Naive thymus-derived CD4-positive, alpha-beta T cell (primary cell): ENCODE measurements at regions not wholly inside any gene's neighbourhood (a gene's known extent, or its start where the extent isn't known, plus 50 kb on each side); places are given as distances from the start of the nearest gene placed in this dataset.

Experiments
- ATAC-seq: fragments of 150-1000 bp; cut with Tn5 transposase; 2 replicates; pipeline ENCODE4 v1.10.0; 2021; ENCODE audit warnings: mild to moderate bottlenecking, moderate library complexity
- CTCF ChIA-PET: fragments of 350-600 bp; sonication (Branson Sonifier 250); formaldehyde crosslinking; loops from one replicate; lab custom pipeline; 2021; ENCODE audit warnings: antibody characterized with exemption; lab: Charles Lee
- POLR2A ChIA-PET: fragments of 350-600 bp; sonication (Branson Sonifier 250); formaldehyde crosslinking; loops from one replicate; lab custom pipeline; 2021; ENCODE audit warnings: antibody characterized with exemption, inconsistent platforms; lab: Charles Lee
- DNase-seq, 9 donors: peaks; one replicate each; pipeline versions ENCODE4 v3.0.0 to v3.0.0-alpha.2; 2020 to 2022; ENCODE audit warnings: mixed read lengths in 1 of 9
- H3K27ac ChIP-seq: one replicate; pipeline ENCODE4 v1.7.0; 2013; ENCODE audit warnings: mild to moderate bottlenecking, low read depth, low read length, moderate library complexity
- H3K27me3 ChIP-seq, 2 donors: one replicate each; pipeline ENCODE4 v1.7.0; 2013; ENCODE audit warnings: low read length in 2 of 2, mild to moderate bottlenecking in 2 of 2, moderate library complexity in 2 of 2; ENCODE audit not compliant: control insufficient read depth in 2 of 2, insufficient read depth in 2 of 2
- H3K36me3 ChIP-seq, 3 experiments: 1 replicate in 2 of 3; 2 replicates in 1 of 3; pipeline ENCODE4 v1.7.0; 2013; ENCODE audit warnings: low read length in 3 of 3, mild to moderate bottlenecking in 3 of 3, moderate library complexity in 1 of 3; ENCODE audit not compliant: insufficient read depth in 3 of 3, control insufficient read depth in 2 of 3
- H3K4me1 ChIP-seq, 2 donors: one replicate each; pipeline ENCODE4 v1.7.0; 2013; ENCODE audit warnings: low read length in 2 of 2, mild to moderate bottlenecking in 2 of 2, moderate library complexity in 1 of 2; ENCODE audit not compliant: control insufficient read depth in 2 of 2, insufficient read depth in 2 of 2
- H3K4me3 ChIP-seq: 2 replicates; pipeline ENCODE4 v1.7.0; 2013; ENCODE audit warnings: mild to moderate bottlenecking, low read length
- H3K9me3 ChIP-seq, 3 experiments: 1 replicate in 2 of 3; 2 replicates in 1 of 3; pipeline ENCODE4 v1.7.0; 2013; ENCODE audit warnings: low read length in 3 of 3; ENCODE audit not compliant: control insufficient read depth in 2 of 3
- H3K27ac Mint-ChIP-seq, 9 donors: one replicate each; pipeline ENCODE4 v1.8.0; 2020 to 2022; ENCODE audit warnings: mixed read lengths in 9 of 9, mild to moderate bottlenecking in 8 of 9, moderate library complexity in 5 of 9, inconsistent platforms in 2 of 9
- H3K27me3 Mint-ChIP-seq, 5 donors: one replicate each; pipeline ENCODE4 v1.8.0; 2021 to 2022; ENCODE audit warnings: mixed read lengths in 5 of 5, mild to moderate bottlenecking in 1 of 5
- H3K36me3 Mint-ChIP-seq, 5 donors: one replicate each; pipeline ENCODE4 v1.8.0; 2020 to 2022; ENCODE audit warnings: mixed read lengths in 5 of 5, mild to moderate bottlenecking in 3 of 5, inconsistent platforms in 1 of 5
- H3K4me1 Mint-ChIP-seq, 7 donors: one replicate each; pipeline ENCODE4 v1.8.0; 2020 to 2022; ENCODE audit warnings: mixed read lengths in 7 of 7, mild to moderate bottlenecking in 3 of 7, inconsistent platforms in 1 of 7
- H3K4me3 Mint-ChIP-seq, 10 donors: one replicate each; pipeline ENCODE4 v1.8.0; 2020 to 2022; ENCODE audit warnings: mild to moderate bottlenecking in 10 of 10, mixed read lengths in 10 of 10, moderate library complexity in 6 of 10, inconsistent platforms in 2 of 10
- H3K9me3 Mint-ChIP-seq, 11 donors: one replicate each; pipeline ENCODE4 v1.8.0; 2020 to 2022; ENCODE audit warnings: mixed read lengths in 11 of 11, mild to moderate bottlenecking in 4 of 11, inconsistent platforms in 1 of 11, moderate library complexity in 1 of 11
- intact Hi-C, 2 donors: fragments of 100-400 bp; cut with micrococcal nuclease; formaldehyde crosslinking; loops; one replicate each; pipeline ENCODE4 v1.15.1; 2023

DNA sequence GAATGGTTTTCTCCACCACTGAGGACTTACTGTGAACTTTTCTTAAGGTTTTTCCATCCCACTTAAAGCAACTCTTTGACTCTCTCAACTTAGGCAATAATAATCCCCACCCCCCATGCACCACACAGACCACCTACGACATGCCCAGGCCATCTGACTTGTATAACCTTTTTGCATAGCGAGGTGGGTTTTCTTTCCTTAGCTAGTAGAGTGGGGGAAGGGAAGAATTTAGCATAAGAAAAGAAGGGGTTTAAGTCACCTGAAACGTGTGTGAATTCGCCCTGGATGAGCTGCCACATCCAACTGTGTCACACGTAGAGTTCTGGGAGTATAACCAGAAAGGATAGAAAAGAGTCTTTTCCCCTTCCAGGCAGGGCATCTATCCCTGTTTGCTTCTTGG, 262.7 kb downstream of the YTHDC2 start:
- Mint-ChIP-seq H3K27me3 (peaks cover 0 to 12% (median 9%) of the 10 kb centered on the region in 5 donors), H3K4me3 (no peak overlapping the region), H3K27ac (no peak overlapping the region), H3K9me3 (peaks cover 0 to 5% (median 0%) of the 10 kb centered on the region in 11 donors), H3K4me1 (no peaks in the 10 kb centered on the region), H3K36me3 (no peaks in the 10 kb centered on the region)
- POLR2A ChIA-PET, result no interaction called here
- no peak overlapping the region for H3K4me3 ChIP-seq
- no peaks in the 10 kb centered on the region for H3K9me3 ChIP-seq
- intact Hi-C loops, result no loop called here
- CTCF ChIA-PET, result no interaction called here
- no peaks in the 10 kb centered on the region for H3K36me3 ChIP-seq
- no peak overlapping the region for H3K27ac ChIP-seq
- H3K27me3 ChIP-seq, result no peaks in the 10 kb centered on the region
- H3K4me1 ChIP-seq, result no peaks in the 10 kb centered on the region
- ATAC-seq (no peak), DNase-seq (no peak)

DNA sequence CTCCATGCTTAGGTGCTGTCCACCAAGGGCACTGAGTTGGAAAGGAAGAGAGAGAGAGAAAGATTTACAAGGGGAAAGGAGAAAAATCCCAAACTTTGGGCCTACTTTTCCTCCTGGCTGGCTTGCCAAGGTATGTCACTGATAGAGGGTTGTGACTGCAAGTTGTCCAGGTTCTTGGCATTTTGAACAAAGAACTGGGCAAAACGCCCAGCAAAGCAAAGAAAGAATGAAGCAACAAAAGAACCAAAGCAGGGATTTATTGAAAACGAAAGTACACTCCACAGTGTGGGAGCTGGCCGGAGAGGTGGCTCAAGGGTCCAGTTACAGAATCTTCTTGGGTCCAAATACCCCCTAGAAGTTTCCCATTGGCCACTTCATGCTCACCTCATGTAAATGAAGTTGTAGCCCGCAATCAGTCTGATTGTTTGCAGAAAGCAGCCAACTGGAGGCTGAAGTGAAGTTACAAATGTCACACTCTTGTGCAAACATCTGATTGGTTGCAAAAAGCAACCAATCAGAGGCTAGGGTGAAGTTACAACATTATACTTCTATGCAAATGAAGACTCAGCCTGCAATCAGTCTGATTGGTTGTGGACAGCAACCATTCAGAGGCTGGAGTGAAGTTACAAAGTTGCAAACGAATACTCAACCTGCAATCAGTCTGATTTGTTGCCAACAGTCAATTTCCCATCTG, 263.5 kb downstream of the YTHDC2 start:
- ChIA-PET POLR2A (no interaction called here), CTCF (no interaction called here)
- Histone ChIP-seq H3K27me3 (no peaks in the 10 kb centered on the region), H3K9me3 (no peaks in the 10 kb centered on the region), H3K4me1 (no peaks in the 10 kb centered on the region), H3K27ac (no peak overlapping the region), H3K36me3 (no peaks in the 10 kb centered on the region), H3K4me3 (no peak overlapping the region)
- no peaks in the 10 kb centered on the region for H3K4me1 Mint-ChIP-seq
- no peak overlapping the region for H3K4me3 Mint-ChIP-seq
- H3K27me3 Mint-ChIP-seq, result peaks cover 0 to 12% (median 9%) of the 10 kb centered on the region in 5 donors
- H3K27ac Mint-ChIP-seq, result no peak overlapping the region
- DNase-seq (no peak), ATAC-seq (no peak)
- intact Hi-C loops, result no loop called here
- peaks cover 0 to 5% (median 0%) of the 10 kb centered on the region in 11 donors for H3K9me3 Mint-ChIP-seq
- no peaks in the 10 kb centered on the region for H3K36me3 Mint-ChIP-seq

- Mint-ChIP-seq H3K27me3 (peaks cover 0 to 12% (median 9%) of the 10 kb centered on the region in 5 donors), H3K4me1 (no peaks in the 10 kb centered on the region), H3K9me3 (peaks cover 0 to 5% (median 0%) of the 10 kb centered on the region in 11 donors), H3K27ac (no peak overlapping the region), H3K4me3 (no peak overlapping the region), H3K36me3 (no peaks in the 10 kb centered on the region)
- Histone ChIP-seq H3K27ac (no peak overlapping the region), H3K4me1 (no peaks in the 10 kb centered on the region), H3K27me3 (no peaks in the 10 kb centered on the region), H3K4me3 (no peak overlapping the region), H3K36me3 (no peaks in the 10 kb centered on the region), H3K9me3 (no peaks in the 10 kb centered on the region)
- ChIA-PET POLR2A (no interaction called here), CTCF (no interaction called here)
- ATAC-seq (no peak), DNase-seq (no peak)
- intact Hi-C loops, result no loop called here
These were observed 264.7 kb downstream of the YTHDC2 start for GRCh38 chr5:113778147-113778546.

GRCh38 chr5:113788141-113788655, 274.7 kb downstream of the YTHDC2 start:
- Histone ChIP-seq H3K27me3 (no peaks in the 10 kb centered on the region), H3K4me3 (no peak overlapping the region), H3K4me1 (no peaks in the 10 kb centered on the region), H3K36me3 (no peaks in the 10 kb centered on the region), H3K9me3 (no peaks in the 10 kb centered on the region), H3K27ac (no peak overlapping the region)
- CTCF ChIA-PET, result no interaction called here
- no peak for DNase-seq
- POLR2A ChIA-PET, result no interaction called here
- H3K27ac Mint-ChIP-seq, result no peak overlapping the region
- no peak overlapping the region for H3K4me3 Mint-ChIP-seq
- peaks cover 0 to 10% (median 0%) of the 10 kb centered on the region in 11 donors for H3K9me3 Mint-ChIP-seq
- H3K36me3 Mint-ChIP-seq, result no peaks in the 10 kb centered on the region
- intact Hi-C loops, result no loop called here
- no peak for ATAC-seq
- peaks cover 0 to 9% (median 0%) of the 10 kb centered on the region in 5 donors for H3K27me3 Mint-ChIP-seq
- no peaks in the 10 kb centered on the region for H3K4me1 Mint-ChIP-seq

GRCh38 chr5:113789769-113790168, 276.3 kb downstream of the YTHDC2 start:
- CTCF ChIA-PET, result no interaction called here
- H3K36me3 ChIP-seq, result no peaks in the 10 kb centered on the region

DNA sequence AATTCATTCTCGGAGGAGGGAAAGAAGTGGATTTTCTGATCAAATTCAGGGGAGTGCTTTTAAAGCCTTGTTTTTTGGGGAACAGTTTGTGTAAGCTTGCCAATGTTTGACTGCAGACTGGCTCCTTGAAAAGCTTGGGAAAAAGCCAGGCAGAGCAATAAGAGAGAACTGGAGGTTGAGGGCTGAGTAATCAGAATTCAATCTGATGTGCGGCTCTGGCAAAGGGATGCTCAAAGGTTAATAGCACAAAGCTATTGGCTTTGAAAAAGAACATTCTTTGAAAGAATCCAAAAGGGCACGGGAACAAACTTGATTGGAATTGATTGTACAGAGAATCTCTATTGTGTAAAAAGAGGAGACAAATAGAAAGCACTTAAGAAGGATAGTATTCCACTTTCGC, 279.3 kb downstream of the YTHDC2 start:
- H3K4me3 Mint-ChIP-seq, result no peak overlapping the region
- Histone ChIP-seq H3K4me3 (no peak overlapping the region), H3K36me3 (no peaks in the 10 kb centered on the region), H3K9me3 (no peaks in the 10 kb centered on the region), H3K27ac (no peak overlapping the region), H3K4me1 (no peaks in the 10 kb centered on the region), H3K27me3 (no peaks in the 10 kb centered on the region)
- DNase-seq, result no peak
- H3K9me3 Mint-ChIP-seq, result peaks cover 0 to 10% (median 0%) of the 10 kb centered on the region in 11 donors
- POLR2A ChIA-PET, result no interaction called here
- intact Hi-C loops, result no loop called here
- H3K27me3 Mint-ChIP-seq, result peaks cover 0 to 9% (median 0%) of the 10 kb centered on the region in 5 donors
- no peaks in the 10 kb centered on the region for H3K4me1 Mint-ChIP-seq
- H3K27ac Mint-ChIP-seq, result no peak overlapping the region
- no peaks in the 10 kb centered on the region for H3K36me3 Mint-ChIP-seq
- CTCF ChIA-PET, result no interaction called here
- ATAC-seq, result no peak

More at GRCh38 chr5:113789769-113790168, 276.3 kb downstream of the YTHDC2 start:
- POLR2A ChIA-PET, result no interaction called here
- no peaks in the 10 kb centered on the region for H3K36me3 Mint-ChIP-seq
- intact Hi-C loops, result no loop called here
- H3K4me1 Mint-ChIP-seq, result no peaks in the 10 kb centered on the region
- DNase-seq, result no peak
- no peak overlapping the region for H3K4me3 ChIP-seq
- ATAC-seq, result no peak
- H3K27me3 Mint-ChIP-seq, result peaks cover 0 to 9% (median 0%) of the 10 kb centered on the region in 5 donors
- H3K9me3 ChIP-seq, result no peaks in the 10 kb centered on the region
- peaks cover 0 to 10% (median 0%) of the 10 kb centered on the region in 11 donors for H3K9me3 Mint-ChIP-seq
- H3K27ac Mint-ChIP-seq, result no peak overlapping the region
- no peak overlapping the region for H3K4me3 Mint-ChIP-seq
- no peaks in the 10 kb centered on the region for H3K4me1 ChIP-seq
- no peak overlapping the region for H3K27ac ChIP-seq
- H3K27me3 ChIP-seq, result no peaks in the 10 kb centered on the region

- no peaks in the 10 kb centered on the region for H3K36me3 ChIP-seq
- Mint-ChIP-seq H3K36me3 (no peaks in the 10 kb centered on the region), H3K27ac (no peak overlapping the region), H3K9me3 (peaks cover 0 to 9% (median 2%) of the 10 kb centered on the region in 11 donors), H3K4me1 (no peaks in the 10 kb centered on the region), H3K27me3 (peaks cover 0 to 9% (median 6%) of the 10 kb centered on the region in 5 donors), H3K4me3 (no peak overlapping the region)
- H3K4me3 ChIP-seq, result no peak overlapping the region
- ATAC-seq (no peak), DNase-seq (no peak)
- no peaks in the 10 kb centered on the region for H3K4me1 ChIP-seq
- POLR2A ChIA-PET, result no interaction called here
- H3K27ac ChIP-seq, result no peak overlapping the region
- CTCF ChIA-PET, result no interaction called here
- no peaks in the 10 kb centered on the region for H3K9me3 ChIP-seq
- intact Hi-C loops, result no loop called here
- H3K27me3 ChIP-seq, result no peaks in the 10 kb centered on the region
These were observed 281.5 kb downstream of the YTHDC2 start for GRCh38 chr5:113794981-113795380.
